Fibroblast of lung (primary cell): ENCODE measurements at regions not wholly inside any gene's neighbourhood (a gene's known extent, or its start where the extent isn't known, plus 50 kb on each side); places are given as distances from the start of the nearest gene placed in this dataset.

Source experiments
- DNase-seq, 2 donors: peaks; one replicate each; pipeline versions ENCODE4 v3.0.0 to v3.0.0-alpha.2; 2010; ENCODE audit warnings: low read depth in 2 of 2
- H2AFZ ChIP-seq: 2 replicates; pipeline ENCODE4 v1.5.1; 2012; ENCODE audit warnings: low read length, control low read depth, inconsistent platforms
- H3K27ac ChIP-seq: 2 replicates; pipeline ENCODE4 v1.5.1; 2011; ENCODE audit warnings: low read length, control low read depth; ENCODE audit not compliant: insufficient read depth
- H3K27me3 ChIP-seq: 2 replicates; pipeline ENCODE4 v1.5.1; 2011; ENCODE audit warnings: mild to moderate bottlenecking, low read length; ENCODE audit not compliant: control insufficient read depth, insufficient read depth
- H3K36me3 ChIP-seq: 2 replicates; pipeline ENCODE4 v1.5.1; 2011; ENCODE audit warnings: low read length; ENCODE audit not compliant: control insufficient read depth, insufficient read depth
- H3K4me1 ChIP-seq: 2 replicates; pipeline ENCODE4 v1.5.1; 2011; ENCODE audit warnings: low read length; ENCODE audit not compliant: control insufficient read depth, insufficient read depth; ENCODE audit errors: extremely low read depth
- H3K4me2 ChIP-seq: 2 replicates; pipeline ENCODE4 v1.5.1; 2011; ENCODE audit warnings: low read length, control low read depth; ENCODE audit not compliant: insufficient read depth; ENCODE audit errors: extremely low read depth
- H3K4me3 ChIP-seq, 4 experiments: fragments of 200-600 bp in 1 of 4; sonication (generic) in 1 of 4; replicated peaks in 1 of 4; 2 replicates each; pipeline ENCODE4 v1.5.1; 2011 to 2016; ENCODE audit warnings: low read length in 4 of 4, low read depth in 3 of 4, mild to moderate bottlenecking in 3 of 4, control low read depth in 2 of 4, inconsistent platforms in 1 of 4, mixed read lengths in 1 of 4; ENCODE audit not compliant: insufficient read depth in 1 of 4; ENCODE audit errors: control extremely low read depth in 1 of 4
- H3K79me2 ChIP-seq: 2 replicates; pipeline ENCODE4 v1.5.1; 2012; ENCODE audit warnings: mild to moderate bottlenecking, low read length, inconsistent platforms; ENCODE audit not compliant: control insufficient read depth, insufficient read depth
- H3K9ac ChIP-seq: 2 replicates; pipeline ENCODE4 v1.5.1; 2011; ENCODE audit warnings: mild to moderate bottlenecking, low read length, control low read depth; ENCODE audit not compliant: insufficient read depth
- H3K9me3 ChIP-seq: 2 replicates; pipeline ENCODE4 v1.5.1; 2012; ENCODE audit warnings: low read depth, low read length; ENCODE audit not compliant: control insufficient read depth, insufficient read depth
- H4K20me1 ChIP-seq: 2 replicates; pipeline ENCODE4 v1.5.1; 2011; ENCODE audit warnings: low read length; ENCODE audit not compliant: control insufficient read depth, insufficient read depth; ENCODE audit errors: extremely low read depth
- CTCF ChIP-seq, 2 donors: IDR thresholded peaks in 1 of 2; conservative IDR thresholded peaks in 1 of 2; 1 replicate in 1 of 2; 2 replicates in 1 of 2; pipeline ENCODE4 v1.5.1; 2011 to 2012; ENCODE audit warnings: low read length in 2 of 2, control low read depth in 1 of 2, inconsistent platforms in 1 of 2, low read depth in 1 of 2, mild to moderate bottlenecking in 1 of 2
- EZH2 ChIP-seq: IDR thresholded peaks from 2 replicates; pipeline ENCODE4 v1.5.1; 2012; ENCODE audit warnings: low read length, control low read depth, mild to moderate bottlenecking; ENCODE audit errors: missing control alignments

GRCh38 chr11:13861411-13861810 is 101.1 kb upstream of the SPON1 start:
- TF ChIP-seq EZH2 (no peak), CTCF (conservative IDR thresholded peaks at IDR 0.05 in 1 of 2, IDR thresholded peaks at IDR 0.05 in 1 of 2; ENCODE audit: low read depth in 1 of 2, low read length in 2 of 2) (no peak)
- Histone ChIP-seq H3K4me1 (no peaks in the 10 kb centered on the region), H2AFZ (no peak overlapping the region), H3K27me3 (no peaks in the 10 kb centered on the region), H3K36me3 (no peaks in the 10 kb centered on the region), H4K20me1 (no peaks in the 10 kb centered on the region), H3K9me3 (no peaks in the 10 kb centered on the region), H3K4me2 (no peak overlapping the region), H3K9ac (no peak overlapping the region), H3K4me3 (no peak overlapping the region), H3K79me2 (no peaks in the 10 kb centered on the region), H3K27ac (no peak overlapping the region)
- no peak for DNase-seq

DNA sequence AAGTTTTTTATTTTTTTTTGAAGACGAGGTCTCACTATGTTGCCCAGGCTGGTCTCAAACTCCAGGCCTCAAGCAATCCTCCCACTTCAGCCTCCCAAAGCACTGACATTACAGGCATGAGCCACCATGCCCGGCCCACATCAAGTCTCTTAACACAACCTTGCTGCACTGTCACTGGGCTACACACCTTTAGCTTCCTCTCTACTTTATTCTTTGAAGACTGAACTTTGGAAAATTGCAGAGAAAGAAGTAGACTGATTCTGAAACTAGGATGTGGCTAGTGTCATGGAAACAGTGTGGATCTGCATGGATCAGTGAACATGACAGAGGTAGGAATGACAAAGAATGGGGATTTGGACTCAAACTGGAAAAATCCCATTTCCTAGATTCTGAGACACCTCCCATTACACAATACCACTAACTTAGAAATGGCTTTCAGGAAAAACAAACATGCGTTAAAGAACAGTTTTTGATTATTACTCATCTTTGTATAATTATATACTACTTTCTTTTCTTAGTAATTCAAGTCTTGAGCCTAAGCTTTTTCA is 99.6 kb upstream of the SPON1 start:
- TF ChIP-seq EZH2 (no peak), CTCF (conservative IDR thresholded peaks at IDR 0.05 in 1 of 2, IDR thresholded peaks at IDR 0.05 in 1 of 2; ENCODE audit: low read depth in 1 of 2, low read length in 2 of 2) (no peak)
- Histone ChIP-seq H3K79me2 (no peaks in the 10 kb centered on the region), H3K4me3 (no peak overlapping the region), H3K9ac (no peak overlapping the region), H3K27me3 (no peaks in the 10 kb centered on the region), H2AFZ (no peak overlapping the region), H3K27ac (no peak overlapping the region), H3K4me2 (no peak overlapping the region), H3K4me1 (no peaks in the 10 kb centered on the region), H3K36me3 (no peaks in the 10 kb centered on the region), H3K9me3 (no peaks in the 10 kb centered on the region), H4K20me1 (no peaks in the 10 kb centered on the region)
- DNase-seq: peak in 1 of 2 donors; percentile 4

DNA sequence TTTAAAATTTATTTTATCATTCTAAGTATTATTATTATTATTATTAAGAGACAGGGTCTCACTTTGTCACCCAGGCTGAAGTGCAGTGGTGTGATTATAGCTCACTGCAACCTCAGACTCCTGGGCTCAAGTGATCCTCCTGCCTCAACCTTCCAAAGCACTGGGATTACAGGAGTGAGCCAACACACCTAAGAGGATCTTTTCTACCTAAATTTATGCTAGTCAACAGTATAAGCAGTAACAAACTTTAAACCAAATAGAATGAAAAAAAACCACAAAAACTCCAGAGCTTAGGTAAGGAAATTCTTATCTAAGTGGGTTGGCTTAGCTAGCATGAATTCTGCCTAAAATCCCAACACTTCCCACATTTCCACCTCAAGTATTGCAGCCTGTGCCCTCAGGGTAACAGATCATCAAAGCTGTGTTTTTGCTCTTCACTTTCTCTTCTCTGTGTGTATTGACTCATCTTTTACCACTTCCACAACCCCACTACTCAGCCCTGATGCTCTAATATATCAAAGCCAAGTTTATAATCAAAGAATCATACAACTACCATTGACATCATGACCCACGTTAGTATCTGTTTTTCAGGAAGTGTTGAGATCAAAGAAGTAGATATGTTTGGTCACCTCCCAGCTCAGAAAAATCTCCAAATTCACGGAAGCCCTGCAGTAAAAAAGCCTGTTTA is 93.7 kb upstream of the SPON1 start:
- H3K9ac ChIP-seq: no peak overlapping the region
- H2AFZ ChIP-seq: no peak overlapping the region
- DNase-seq: no peak
- H3K4me1 ChIP-seq: no peaks in the 10 kb centered on the region
- no peak overlapping the region for H3K4me2 ChIP-seq
- TF ChIP-seq EZH2: no peak
- TF ChIP-seq CTCF (conservative IDR thresholded peaks at IDR 0.05 in 1 of 2, IDR thresholded peaks at IDR 0.05 in 1 of 2; ENCODE audit: low read depth in 1 of 2, low read length in 2 of 2): no peak
- no peaks in the 10 kb centered on the region for H3K27me3 ChIP-seq
- no peaks in the 10 kb centered on the region for H3K9me3 ChIP-seq
- no peaks in the 10 kb centered on the region for H3K79me2 ChIP-seq
- no peak overlapping the region for H3K27ac ChIP-seq
- H3K36me3 ChIP-seq: no peaks in the 10 kb centered on the region
- H3K4me3 ChIP-seq: no peak overlapping the region
- no peaks in the 10 kb centered on the region for H4K20me1 ChIP-seq
